GM18505 (cell line): ENCODE measurements at regions not wholly inside any gene's neighbourhood (a gene's known extent, or its start where the extent isn't known, plus 50 kb on each side); places are given as distances from the start of the nearest gene placed in this dataset.
"Not testable (repeated sequence)": the region's sequence is repeated elsewhere in the genome, so short reads cannot be mapped to it uniquely, and the experiment has no call there.

Experiments
- ATAC-seq: cut with Tn5 transposase; IDR thresholded peaks from one replicate; pipeline ENCODE4 v1.9.1; 2021; ENCODE audit not compliant: unreplicated experiment
- POLR2A ChIP-seq: IDR thresholded peaks from 4 replicates; pipeline ENCODE4 v1.6.1; 2011; ENCODE audit warnings: borderline replicate concordance; ENCODE audit not compliant: insufficient read depth, insufficient read length; ENCODE audit errors: extremely low read depth

DNA sequence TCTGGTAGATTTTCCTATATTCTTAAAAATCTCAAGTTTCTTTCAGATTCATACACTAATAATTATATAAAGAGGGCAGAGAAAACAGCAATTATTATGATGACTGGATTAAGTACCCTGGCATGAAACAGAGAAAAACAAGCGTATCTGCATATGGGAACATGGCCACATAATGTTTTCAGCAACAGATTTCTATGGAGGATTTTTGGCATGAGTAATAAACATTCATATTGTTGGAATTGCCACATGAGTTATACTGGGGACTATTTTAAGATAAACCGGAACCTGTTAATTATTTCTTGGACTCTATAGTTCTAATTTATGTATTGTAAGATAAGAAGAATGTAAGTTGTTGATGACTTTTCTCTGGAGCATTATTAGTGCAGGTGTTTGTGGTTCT lies 112.7 kb downstream of the OXSM start:
- no peak for TF ChIP-seq POLR2A
- ATAC-seq = no peak

DNA sequence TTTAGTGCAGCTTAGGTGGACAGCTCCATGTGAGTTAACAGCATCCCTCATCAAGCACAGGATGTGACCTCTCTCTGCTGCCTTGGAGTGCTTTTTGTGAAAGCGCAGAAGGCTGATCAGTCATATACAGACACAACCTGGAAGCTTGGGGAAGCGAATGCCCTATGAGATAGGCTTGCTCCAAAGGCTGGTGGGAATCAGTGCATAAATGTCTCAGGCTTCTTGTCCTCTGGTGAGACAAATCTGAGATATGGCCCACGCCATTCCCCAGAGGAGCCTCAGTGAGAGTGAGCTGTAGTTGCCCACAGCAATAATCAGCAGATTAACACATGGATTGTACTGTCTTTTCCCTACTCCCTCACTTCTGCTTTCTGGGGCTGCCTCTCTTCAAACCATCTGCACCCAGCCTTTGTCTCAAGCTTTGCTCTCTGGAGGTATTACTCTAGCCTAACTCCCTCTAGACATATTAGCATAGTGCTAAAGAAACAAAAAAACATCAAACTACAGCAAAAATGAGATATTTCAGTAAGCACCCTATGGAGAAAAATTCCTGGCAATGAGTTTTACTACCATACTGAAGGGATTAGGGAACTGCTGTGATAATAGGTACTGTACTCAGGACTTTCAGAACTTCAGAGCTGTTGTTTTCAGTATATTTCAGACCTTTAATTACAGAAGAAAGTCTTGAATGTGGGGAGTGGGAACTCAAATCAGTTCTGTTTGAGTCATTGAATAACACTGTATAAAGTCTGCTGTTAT lies 113.7 kb downstream of the OXSM start:
- no peak for ATAC-seq
- no peak for TF ChIP-seq POLR2A

DNA sequence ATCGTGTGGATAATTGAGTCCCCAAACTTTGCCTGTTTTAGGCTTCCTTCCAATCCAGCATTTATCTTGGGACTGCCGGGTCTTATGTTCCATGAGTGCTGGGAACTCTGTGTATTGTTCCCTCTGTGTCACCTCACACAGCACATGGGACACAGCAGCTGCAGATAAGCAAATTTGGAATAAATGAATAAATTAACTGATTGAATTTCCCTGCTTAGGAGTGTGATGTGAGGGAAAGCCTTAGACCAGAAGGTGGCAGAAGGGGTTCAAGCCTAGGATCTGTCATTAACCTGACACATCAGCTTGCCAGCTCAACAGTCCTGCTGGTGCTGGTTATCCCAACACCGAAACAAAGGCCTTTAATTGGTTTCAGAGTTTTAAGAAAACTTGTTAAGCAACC lies 114.3 kb downstream of the OXSM start:
- no peak for TF ChIP-seq POLR2A
- no peak for ATAC-seq

DNA sequence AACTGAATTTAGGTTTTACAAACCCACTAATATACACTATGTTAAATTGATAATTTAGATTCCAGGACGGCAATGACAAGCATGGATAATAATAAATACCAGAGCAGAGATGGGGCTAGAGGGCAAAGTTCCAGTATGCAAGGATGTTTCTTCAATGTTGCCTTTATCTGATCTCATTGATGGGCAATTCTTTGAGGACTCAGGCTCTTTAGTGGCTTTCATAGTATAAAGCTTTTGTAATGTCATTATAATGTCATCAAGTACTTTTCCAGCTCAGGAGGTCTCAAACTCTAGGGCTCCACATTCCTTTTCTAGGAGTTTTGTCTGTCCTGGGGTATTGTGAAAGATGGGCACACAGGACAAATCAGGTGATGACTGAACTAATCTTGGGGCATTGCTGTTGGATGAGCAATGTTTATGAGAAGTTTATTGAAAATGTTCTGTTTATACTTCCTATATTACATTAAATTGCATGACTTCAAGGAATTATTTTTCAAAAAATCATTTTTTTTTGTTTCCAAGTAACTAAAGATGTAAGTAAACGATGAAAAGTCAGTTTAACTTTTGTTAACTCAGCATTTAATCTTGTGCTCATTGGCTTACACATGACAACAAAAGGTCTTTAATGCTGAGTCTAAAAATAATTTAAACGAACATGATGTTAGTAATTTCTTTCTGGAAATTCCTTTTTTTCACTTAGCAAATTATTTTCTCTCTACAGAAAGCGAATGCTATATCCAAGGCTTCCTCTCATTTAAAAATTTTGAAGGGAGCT lies 116.4 kb downstream of the OXSM start:
- TF ChIP-seq POLR2A = no peak
- no peak for ATAC-seq

DNA sequence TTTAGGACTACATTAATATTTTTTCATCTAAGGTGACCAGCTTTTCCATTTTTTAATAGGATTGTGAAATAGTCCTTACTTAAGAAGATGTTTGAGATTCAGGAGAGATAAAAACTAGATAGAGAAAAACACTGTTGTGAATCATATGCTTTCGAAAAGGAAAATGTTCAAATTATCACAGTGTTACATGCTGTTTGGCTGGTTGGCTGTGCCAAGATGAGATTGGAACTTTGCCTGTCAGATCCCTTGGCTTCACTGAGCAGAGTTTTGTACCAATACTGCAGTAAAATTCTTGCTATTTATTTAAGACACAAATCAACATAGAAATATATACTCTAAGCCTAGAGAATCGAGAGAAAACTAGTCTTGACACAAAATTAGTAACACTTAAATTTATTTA lies 117.2 kb downstream of the OXSM start:
- no peak for ATAC-seq
- TF ChIP-seq POLR2A = no peak

DNA sequence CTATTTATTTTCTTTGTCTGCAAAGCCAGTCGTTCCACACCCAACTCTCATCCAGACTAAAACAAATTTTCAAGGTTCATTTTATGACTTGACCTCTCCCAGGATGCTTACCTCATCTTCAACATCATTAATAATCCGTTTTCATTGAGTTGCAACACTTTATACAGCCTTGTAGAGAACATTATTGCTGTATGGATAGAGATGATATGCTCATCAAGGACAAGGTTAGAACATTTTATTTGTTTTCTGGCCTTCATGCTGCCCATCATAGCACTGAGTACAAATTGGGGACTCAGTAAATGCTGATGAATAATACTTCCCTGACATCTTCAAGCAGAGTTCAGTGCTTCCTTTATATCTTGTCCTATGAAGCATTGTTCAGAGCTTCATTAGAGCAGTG lies 120.2 kb downstream of the OXSM start:
- no peak for ATAC-seq
- TF ChIP-seq POLR2A = no peak

DNA sequence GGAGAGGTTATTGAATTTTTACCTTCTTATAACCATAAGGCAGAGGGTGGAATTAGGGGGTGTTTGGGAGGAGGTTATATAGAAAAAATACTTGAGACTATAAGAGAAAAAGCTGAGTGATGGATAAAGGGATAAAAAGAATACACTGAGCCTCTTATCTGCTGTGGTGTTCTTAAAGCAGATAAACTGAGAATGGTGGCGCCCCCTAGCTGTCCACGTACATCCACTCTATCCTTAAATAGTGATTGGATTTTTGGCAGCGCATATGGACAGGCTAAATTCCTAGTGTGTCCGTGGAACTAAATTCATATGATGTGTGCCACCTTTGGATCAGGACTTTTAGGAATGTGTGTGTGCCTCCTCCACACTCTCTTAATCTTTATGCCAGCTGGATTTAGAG lies 121.1 kb downstream of the OXSM start:
- no peak for TF ChIP-seq POLR2A
- peak; percentile 70 for ATAC-seq

DNA sequence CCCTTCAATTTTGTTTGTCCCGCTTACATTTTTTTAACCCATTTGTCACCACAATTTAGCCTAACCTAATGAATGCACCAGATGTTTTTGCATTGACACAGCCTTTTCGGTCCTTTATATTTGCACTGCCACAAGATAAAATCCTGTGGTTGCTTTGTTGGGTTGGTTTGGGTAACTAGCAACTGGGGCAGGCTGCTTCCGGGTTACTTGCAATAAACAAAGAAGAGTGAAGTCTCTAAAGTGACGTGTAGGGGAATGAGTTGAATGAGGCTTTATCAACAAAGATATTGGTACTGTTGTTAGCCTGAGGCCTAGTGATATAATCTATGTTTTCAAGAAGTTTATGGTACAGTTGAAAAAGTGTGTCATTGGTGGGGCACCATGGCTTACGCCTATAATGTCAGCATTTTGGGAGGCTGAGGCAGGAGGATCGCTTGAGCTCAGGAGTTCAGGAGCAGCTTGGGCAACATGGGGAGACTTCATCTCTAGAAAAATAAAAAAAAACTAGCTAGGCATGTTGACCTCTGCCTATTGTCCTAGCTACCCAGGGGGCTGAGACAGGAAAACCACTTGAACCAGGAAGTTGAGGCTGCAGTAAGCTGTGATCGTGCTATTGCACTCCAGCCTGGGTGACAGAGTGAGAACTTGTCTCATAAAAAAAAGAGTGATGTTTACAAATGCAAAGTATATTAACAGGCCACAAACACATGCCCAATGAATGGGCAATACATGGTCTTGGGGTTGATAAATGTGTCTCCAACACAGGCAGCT lies 121.8 kb downstream of the OXSM start:
- ATAC-seq = no peak
- TF ChIP-seq POLR2A = no peak

DNA sequence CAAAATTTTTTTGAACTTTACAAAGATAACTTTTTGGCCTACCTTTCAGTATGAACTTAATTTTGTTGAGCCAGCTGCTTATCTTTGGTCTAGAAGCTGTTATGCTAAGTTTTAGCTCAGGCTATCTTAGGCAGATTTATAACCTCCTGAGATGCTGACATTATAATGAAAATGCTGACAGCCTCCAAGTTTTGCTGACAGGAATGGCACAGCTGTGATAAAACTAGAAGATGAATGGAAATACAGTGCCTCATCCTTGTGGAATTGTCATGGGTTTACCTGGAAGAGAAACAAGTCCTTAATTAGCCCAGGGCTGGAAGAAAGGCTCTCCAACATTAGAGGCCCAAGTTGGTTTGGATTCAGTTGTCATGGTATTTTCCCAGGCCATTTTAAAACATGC lies 123.3 kb downstream of the OXSM start:
- no peak for ATAC-seq
- TF ChIP-seq POLR2A = no peak

DNA sequence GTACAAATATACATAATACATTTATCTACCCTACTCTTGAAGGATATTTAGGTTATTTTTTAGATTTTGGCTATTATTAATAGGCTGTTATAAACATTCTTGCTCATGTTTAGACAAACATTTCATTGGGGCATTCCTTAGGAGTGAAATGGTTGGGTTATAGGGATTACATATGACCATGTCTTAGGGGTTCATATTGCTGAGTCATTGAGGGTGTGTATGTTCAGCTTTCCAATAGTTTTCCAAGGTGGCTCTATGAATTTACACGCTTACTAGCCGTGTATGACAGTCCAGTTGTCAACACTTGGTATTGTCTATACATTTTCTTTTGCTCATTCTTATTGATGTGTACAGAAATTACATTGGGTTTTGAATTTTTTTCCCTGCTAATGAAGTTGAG lies 125.8 kb downstream of the OXSM start:
- ATAC-seq = no peak
- TF ChIP-seq POLR2A = no peak

DNA sequence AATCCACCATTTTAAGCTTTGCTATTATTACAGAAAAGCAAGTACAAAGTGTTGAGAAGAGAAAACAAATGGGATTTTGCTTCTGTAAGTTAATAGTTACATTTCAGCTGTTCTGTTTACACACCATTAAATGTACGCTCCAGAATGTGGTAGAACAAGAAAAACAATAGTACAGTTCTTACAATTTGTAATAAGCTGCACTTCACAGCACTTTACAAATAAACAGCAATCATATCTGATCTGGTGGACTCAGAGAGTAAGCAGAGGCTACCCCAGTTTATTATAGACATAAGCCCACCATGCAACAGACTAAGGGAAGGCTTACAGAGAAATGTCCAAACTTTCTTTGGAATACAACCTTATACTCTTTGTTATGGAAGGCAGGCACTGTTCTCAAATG lies 126.4 kb downstream of the OXSM start:
- no peak for ATAC-seq
- no peak for TF ChIP-seq POLR2A

DNA sequence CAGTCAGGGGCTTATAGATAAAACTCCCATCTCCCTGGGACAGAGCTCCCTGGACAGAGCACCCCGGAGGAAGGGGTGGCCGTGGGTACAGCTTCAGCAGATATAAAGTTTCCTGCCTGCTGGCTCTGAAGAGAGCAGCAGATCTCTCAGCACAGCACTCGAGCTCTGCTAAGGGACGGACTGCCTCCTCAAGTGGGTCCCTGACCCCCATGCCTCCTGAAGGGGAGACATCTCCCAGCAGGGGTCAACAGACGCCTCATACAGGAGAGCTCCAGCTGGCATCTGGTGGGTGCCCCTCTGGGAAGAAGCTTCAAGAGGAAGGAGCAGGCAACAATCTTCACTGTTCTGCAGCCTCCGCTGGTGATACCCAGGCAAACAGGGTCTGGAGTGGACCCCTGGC lies 142.1 kb downstream of the OXSM start:
- not testable (repeated sequence) for ATAC-seq

DNA sequence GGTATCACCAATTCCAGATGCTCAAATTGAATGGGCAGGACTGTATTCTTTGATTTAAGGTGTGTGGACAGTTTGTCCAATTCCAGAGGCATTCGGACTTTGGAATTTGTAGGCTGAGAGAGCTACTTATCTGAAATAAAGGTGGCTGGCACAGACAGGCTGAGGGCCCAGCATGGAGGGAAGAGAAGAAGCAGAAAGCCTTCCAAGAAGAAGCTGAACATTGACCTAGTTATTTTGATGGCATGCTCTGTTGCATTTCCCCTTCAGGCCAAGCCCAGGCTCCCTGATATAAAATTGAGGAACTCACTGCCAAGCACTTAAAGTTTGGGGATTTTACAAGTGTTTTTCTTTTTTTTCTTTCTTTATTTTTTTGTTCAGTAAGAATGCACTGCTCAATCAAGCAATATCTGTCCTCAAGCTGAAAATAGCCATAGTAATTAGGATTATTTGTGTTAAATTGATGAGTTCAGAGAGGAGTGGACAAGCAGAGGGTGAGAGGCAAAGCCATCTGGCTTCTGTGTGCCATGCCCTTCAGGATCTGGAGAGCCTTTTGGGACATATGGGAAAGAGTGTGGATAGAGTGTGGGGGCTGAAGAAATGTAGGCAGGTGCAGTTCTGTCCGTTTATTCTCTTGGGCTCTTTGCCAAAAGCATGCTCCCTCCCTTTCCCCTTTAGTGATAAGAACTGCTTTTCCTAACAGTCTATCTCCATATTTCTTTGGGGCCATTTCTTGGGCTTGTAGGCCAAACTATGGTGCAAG lies 148.9 kb downstream of the OXSM start:
- ATAC-seq = no peak
- TF ChIP-seq POLR2A = no peak
